ENCODE measurements at regions not wholly inside any gene's neighbourhood (a gene's known extent, or its start where the extent isn't known, plus 50 kb on each side); places are given as distances from the start of the nearest gene placed in this dataset.

GRCh38 chr17:65477600-65477999, 83.8 kb downstream of the AXIN2 start:
- no peak for DNase-seq (ENCODE audit: low read depth in 2 of 2)

DNA sequence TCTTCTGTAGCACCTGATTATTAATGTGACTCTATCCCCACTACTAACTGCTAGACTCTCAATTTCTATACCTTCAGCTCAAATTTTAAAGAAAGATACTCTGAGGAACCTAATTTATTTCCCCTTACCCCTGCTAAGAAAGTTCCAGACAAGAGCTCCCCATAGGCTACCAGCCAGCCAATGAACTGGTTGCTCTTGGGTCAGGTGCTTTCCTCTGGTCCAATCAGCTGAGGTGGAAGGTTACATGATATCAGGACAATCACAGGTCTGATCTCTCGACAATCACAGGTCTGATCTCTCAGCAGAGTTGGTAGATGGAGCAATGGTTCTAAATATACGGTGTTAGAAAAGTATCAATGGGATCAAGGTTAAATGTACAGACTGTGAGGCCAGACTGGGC, 86.8 kb downstream of the AXIN2 start:
- no peak for DNase-seq (ENCODE audit: low read depth in 2 of 2)

DNA sequence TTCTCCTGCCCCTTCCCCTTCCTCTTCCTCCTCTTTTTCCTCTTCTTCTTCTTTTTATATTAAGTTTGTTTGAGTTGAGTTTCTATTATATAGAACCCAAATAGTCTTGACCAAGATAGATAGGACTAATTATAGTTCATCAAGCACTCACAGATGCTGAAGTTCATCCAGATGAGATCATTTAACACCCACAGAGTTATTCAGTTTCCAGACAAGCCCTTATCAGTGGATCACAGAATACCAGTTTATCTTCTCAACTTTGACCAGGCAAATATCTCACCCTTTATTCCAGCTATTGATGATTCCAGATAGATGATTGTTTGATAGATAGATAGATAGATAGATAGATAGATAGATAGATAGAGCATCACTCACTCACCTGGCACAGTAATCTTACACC, 87.5 kb downstream of the AXIN2 start:
- no peak for DNase-seq (ENCODE audit: low read depth in 2 of 2)

GRCh38 chr17:65473363-65473762, 88.1 kb downstream of the AXIN2 start:
- no peak for DNase-seq (ENCODE audit: low read depth in 2 of 2)

- no peak for DNase-seq (ENCODE audit: low read depth in 2 of 2)
Observed at GRCh38 chr17:65472666-65473309, 88.7 kb downstream of the AXIN2 start.

- DNase-seq (ENCODE audit: low read depth in 2 of 2): no peak
Observed at GRCh38 chr17:65470783-65471182, 90.7 kb downstream of the AXIN2 start.

DNA sequence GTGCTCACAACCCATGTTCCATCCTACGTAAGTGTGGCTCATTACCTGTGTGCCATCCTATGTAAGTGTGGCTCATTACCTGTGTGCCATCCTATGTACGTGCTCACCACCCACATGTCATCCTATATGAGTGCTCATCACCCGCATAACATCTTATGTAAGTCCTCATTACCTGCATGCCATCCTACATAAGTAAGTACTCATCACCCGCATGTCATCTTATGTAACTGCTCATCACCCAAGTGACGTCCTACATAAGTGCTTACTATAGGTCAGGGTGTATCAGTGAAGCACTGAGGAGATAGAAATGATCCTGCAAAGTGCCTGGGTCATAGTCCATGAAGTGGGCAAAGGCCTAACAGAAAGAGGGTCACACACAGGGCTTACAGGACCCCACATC, 93.1 kb downstream of the AXIN2 start:
- no peak for DNase-seq (ENCODE audit: low read depth in 2 of 2)

- no peak for DNase-seq (ENCODE audit: low read depth in 2 of 2)
Observed at GRCh38 chr17:65467156-65467555, 94.3 kb downstream of the AXIN2 start.

- no peak for DNase-seq (ENCODE audit: low read depth in 2 of 2)
Observed at GRCh38 chr17:65466547-65466946, 94.9 kb downstream of the AXIN2 start.

DNA sequence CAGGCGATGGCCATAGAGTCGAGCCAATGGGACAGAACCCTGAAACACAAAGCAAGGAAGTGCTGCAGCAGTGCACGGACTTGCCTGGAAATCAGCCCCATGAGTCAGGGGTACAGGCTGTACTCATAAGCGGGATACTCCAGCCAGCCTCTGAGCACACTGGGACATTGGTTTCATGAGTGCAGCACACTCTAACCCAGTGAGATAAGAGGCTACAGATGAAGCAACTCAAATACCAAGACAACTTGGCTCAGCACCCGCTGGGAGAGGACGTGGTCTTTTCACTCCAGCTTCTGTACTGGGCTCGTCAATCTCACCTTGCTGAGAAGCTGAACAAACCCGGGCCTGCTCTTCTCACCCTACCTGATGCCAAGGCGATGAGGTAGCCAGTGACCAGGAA, 98.2 kb downstream of the AXIN2 start:
- DNase-seq (ENCODE audit: low read depth in 2 of 2): no peak

- no peak for DNase-seq (ENCODE audit: low read depth in 2 of 2)
Observed at GRCh38 chr17:65459677-65460347, 101.6 kb downstream of the AXIN2 start.

- DNase-seq (ENCODE audit: low read depth in 2 of 2): no peak
Observed at GRCh38 chr17:65457635-65458257, 103.7 kb downstream of the AXIN2 start.

GRCh38 chr17:65457183-65457582, 104.3 kb downstream of the AXIN2 start:
- no peak for DNase-seq (ENCODE audit: low read depth in 2 of 2)

DNA sequence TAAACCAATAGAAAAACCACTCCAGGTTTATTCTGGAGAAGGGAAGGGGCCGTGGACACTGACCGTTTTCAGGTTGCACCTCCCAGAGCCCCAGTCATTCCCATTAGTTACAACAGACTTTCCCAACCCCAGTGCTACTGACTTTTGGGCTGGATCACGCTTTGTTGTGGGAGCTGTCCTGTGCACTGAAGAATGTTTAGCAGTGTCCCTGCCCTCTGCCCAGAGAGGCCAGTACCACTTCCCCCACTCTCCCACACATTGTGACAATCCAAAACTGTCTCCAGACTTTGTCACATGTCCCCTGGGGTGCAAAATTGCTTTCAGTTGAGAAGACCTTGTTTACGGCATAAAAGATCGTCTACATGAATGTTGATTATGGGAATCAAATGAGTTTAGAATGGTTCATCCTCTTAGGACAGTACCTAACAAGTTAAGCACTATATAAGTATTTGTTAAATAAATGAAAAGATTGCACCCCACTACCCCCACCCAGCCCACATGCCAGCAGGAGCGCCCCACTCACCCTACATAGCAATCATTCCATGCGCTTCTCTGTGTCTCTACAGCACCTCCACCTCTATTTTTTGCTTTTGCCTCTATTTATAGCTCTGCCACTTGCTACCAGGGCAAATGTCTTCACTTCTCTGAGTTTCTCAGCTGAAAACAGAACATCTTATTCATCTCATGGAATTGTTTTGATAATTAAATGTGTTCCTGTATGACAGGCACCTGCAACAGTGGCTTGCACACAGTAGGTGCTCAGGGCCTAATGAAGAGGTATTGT, 104.9 kb downstream of the AXIN2 start:
- no peak for DNase-seq (ENCODE audit: low read depth in 2 of 2)

GRCh38 chr17:65455972-65456343, 105.5 kb downstream of the AXIN2 start:
- no peak for DNase-seq (ENCODE audit: low read depth in 2 of 2)

DNA sequence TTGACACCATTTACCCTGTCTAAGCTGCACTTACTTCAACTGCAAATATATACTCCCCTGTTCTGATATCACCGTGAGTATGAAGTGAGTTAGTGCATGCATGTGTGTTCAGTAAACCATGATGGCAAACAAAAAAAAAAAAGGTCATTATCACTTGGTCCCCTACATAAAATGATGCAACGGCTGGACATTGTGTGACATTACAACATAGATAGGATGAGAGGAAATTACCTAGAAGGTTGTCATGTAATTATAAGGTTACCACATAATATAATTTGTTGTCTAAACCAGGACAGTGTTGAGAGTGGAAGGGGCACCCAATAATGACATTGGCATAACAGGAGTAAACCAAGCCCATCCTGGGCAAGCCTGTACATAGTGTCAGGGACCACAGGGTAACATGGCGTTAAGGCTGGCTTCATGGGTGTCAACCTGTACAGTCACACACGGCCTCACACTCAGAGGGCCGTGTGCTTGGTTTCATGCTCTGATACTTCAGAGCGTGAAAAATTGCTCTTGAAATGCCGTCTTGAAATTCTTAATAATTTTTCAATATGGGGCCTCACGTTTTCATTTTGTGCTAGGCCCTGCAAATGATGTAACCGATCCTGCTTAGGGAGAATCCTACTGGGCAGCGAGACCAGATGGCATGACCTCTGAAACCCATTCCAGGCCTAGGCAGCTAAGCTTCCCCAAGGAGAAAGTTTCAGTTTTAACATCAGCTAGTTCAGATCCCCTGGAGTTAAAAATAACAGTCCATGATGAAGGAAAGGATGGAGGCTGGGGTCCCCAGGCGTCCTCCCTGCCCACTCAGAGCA, 106.1 kb downstream of the AXIN2 start:
- no peak for DNase-seq (ENCODE audit: low read depth in 2 of 2)

DNA sequence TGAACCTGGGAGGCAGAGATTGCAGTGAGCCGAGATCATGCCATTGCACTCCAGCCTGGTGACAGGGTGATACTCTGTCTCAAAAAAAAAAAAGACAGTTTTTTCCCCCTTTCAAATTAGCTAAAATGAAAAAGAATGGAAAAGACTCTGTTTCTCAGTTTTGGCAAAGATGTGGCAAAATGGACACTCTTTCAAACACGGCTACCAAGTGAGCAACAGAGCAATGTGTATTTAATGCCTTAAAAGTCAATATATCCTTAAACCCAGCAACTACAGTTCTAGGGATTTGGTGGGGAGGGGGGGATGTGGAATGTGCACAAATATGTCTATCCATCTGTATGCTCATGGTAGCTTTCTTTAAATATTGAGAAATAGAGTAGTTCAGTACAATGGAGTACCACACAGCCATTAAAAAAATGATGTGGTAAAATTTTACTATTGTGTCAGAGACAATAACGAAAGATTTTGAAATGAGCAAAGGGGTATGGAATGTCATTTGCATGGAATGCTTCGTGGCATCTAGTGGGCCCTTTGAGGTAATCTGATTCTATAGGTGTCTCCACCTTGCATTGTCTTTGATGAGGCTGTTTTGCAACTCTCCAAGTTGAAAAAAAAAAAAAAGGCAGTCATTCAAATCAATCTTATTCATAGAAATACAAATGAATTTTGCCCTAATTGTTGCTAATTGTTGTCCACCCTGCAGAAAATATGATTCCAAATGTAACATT, 108.1 kb downstream of the AXIN2 start:
- DNase-seq (ENCODE audit: low read depth in 2 of 2): no peak

DNA sequence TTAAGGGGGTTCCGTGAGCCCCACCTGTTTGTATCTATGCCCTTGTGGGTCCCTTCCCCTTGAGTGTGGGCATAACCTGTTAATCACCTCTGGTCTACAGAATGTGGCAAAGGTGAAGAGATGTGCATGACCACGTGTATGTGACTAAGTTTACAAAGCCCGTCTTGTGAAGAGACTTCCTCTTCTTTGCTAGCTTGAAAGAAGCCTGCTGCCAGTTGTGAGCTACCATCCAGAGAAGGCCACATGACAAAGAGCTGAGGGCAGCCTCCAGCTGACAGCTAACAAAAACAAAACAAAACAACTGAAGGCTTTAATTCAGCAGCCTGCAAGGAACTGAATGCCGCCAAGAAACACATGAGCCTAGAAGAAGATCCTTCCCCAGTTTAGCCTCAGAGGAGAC, 112.0 kb downstream of the AXIN2 start:
- no peak for DNase-seq (ENCODE audit: low read depth in 2 of 2)

- no peak for DNase-seq (ENCODE audit: low read depth in 2 of 2)
Observed at GRCh38 chr17:65447823-65448222, 113.6 kb downstream of the AXIN2 start.

DNA sequence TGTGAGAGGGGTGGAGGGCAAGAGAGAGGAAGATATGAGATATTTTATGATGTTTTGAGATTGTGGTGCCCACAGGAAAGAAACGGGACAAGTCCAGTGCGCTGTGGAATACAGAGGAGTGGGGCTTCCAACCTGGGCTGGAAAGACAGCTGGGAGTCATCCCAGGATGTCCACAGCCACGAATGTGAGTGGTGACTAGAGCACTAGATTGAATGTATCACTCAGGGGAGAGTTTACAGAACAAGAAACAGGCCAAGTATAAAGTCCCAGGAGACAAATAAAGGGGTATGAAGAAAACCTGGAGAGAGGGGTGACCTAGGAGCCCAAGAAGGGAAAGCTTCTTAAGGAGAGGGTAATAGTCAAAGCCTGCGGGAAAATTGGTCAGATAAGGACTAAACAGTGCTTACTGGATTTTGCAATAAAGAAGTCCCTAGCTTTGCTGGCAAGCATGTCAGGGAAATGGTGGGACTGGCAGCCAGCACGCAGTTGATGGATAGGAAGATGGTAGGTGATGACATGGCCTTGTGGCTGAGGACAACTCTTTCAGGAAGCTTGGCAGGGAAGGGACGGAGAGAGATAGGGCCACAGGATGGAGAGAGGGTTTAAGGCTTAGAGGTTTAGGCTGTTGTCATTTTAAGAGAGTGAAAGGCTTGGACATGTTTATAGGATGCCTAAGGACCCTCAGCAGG, 114.5 kb downstream of the AXIN2 start:
- no peak for DNase-seq (ENCODE audit: low read depth in 2 of 2)

All from stimulated activated CD4-positive, alpha-beta T cell treated with anti-CD3 and anti-CD28 coated beads, Interleukin-4, amount 100 ng/mL, for 48 hours (primary cell).